ENCODE measurements at regions not wholly inside any gene's neighbourhood (a gene's known extent, or its start where the extent isn't known, plus 50 kb on each side); places are given as distances from the start of the nearest gene placed in this dataset.
A peak's percentile ranks its signal among the peaks of the same experiment; 100 is the strongest.

GRCh38 chr13:65836066-65836465 lies 1394.1 kb downstream of the PCDH9 start:
- intact Hi-C loops (cut with micrococcal nuclease), result no loop called here
- Histone ChIP-seq H3K9ac (ENCODE audit: low read depth, low read length) (no peak overlapping the region), H2AK9ac (replicated peaks; ENCODE audit: low read depth, low read length, poor library complexity) (no peak overlapping the region), H3K56ac (ENCODE audit: extremely low read depth, insufficient read depth, low read length) (no peak overlapping the region), H2BK5ac (ENCODE audit: low read depth, low read length, poor library complexity, severe bottlenecking) (no peak overlapping the region), H2AFZ (replicated peaks; ENCODE audit: low read length, poor library complexity) (peak overlapping the region; percentile 56), H3K14ac (replicated peaks; ENCODE audit: low read depth, low read length) (no peak overlapping the region), H2AK5ac (ENCODE audit: low read depth, low read length) (no peak overlapping the region), H2BK15ac (ENCODE audit: low read depth, low read length) (no peak overlapping the region), H3K4me3 (ENCODE audit: insufficient read depth, low read depth, low read length) (no peak overlapping the region), H3K9me3 (ENCODE audit: control insufficient read depth, insufficient read depth, low read length) (no peaks in the 10 kb centered on the region), H3K79me1 (ENCODE audit: low read depth in 1 of 2, low read length in 2 of 2) (no peaks in the 10 kb centered on the region), H2BK20ac (ENCODE audit: low read depth, low read length) (no peak overlapping the region), H3K4me1 (ENCODE audit: control insufficient read depth, insufficient read depth, low read length) (no peaks in the 10 kb centered on the region), H3K36me3 (ENCODE audit: control insufficient read depth, insufficient read depth, low read length) (no peaks in the 10 kb centered on the region), H3K27ac (ENCODE audit: insufficient read depth, low read length) (no peak overlapping the region), H4K8ac (ENCODE audit: low read depth in 2 of 2, low read length in 2 of 2) (no peak overlapping the region), H4K5ac (ENCODE audit: low read depth, low read length) (no peak overlapping the region), H3K4ac (ENCODE audit: low read depth, low read length) (no peak overlapping the region), H2BK120ac (ENCODE audit: low read depth, low read length) (no peak overlapping the region), H4K91ac (ENCODE audit: insufficient read depth, low read depth, low read length) (no peak overlapping the region), H3K23ac (ENCODE audit: low read depth, low read length) (no peak overlapping the region), H3K4me2 (ENCODE audit: low read depth, low read length) (no peak overlapping the region), H3K27me3 (ENCODE audit: control insufficient read depth, insufficient read depth, low read length) (no peaks in the 10 kb centered on the region), H3K18ac (ENCODE audit: low read depth, low read length) (no peak overlapping the region), H3K9me1 (ENCODE audit: insufficient read depth, low read length) (no peaks in the 10 kb centered on the region), H4K20me1 (ENCODE audit: insufficient read depth, low read length) (no peaks in the 10 kb centered on the region)
- BruUV-seq (replicated peaks), result no TSS peak
- no peak for TF ChIP-seq BHLHE40 (IDR thresholded peaks at IDR 0.05; ENCODE audit: low read depth, low read length)
- no peak for TF ChIP-seq FOS (IDR thresholded peaks at IDR 0.05; ENCODE audit: low read depth, low read length)
- TF ChIP-seq RCOR1 (IDR thresholded peaks at IDR 0.05; ENCODE audit: insufficient replicate concordance, low read length), result no peak
- no peak for TF ChIP-seq MAZ (IDR thresholded peaks at IDR 0.05; ENCODE audit: borderline replicate concordance, low read depth, low read length)
- TF ChIP-seq SMC3 (IDR thresholded peaks at IDR 0.05; ENCODE audit: low read depth, low read length), result no peak
- no peak for TF ChIP-seq MAFK (IDR thresholded peaks at IDR 0.05; ENCODE audit: low read depth, low read length)
- no peak for TF ChIP-seq CTCF (conservative IDR thresholded peaks at IDR 0.05; ENCODE audit: low read depth, low read length)
- TF ChIP-seq NFE2L2 (IDR thresholded peaks at IDR 0.05; ENCODE audit: low read depth, low read length), result no peak
- no peak for TF ChIP-seq CHD1 (IDR thresholded peaks at IDR 0.05; ENCODE audit: low read depth, low read length)
- no peak for TF ChIP-seq RFX5 (IDR thresholded peaks at IDR 0.05; ENCODE audit: low read depth, low read length)
- TF ChIP-seq POLR2A (IDR thresholded peaks at IDR 0.05; ENCODE audit: low read depth, low read length), result no peak
- TF ChIP-seq USF2 (IDR thresholded peaks at IDR 0.05; ENCODE audit: low read depth, low read length), result no peak
- no peak for TF ChIP-seq MXI1 (IDR thresholded peaks at IDR 0.05; ENCODE audit: borderline replicate concordance, low read depth, low read length)
- no peak for TF ChIP-seq ELK1 (IDR thresholded peaks at IDR 0.05; ENCODE audit: borderline replicate concordance, low read depth, low read length)
- TF ChIP-seq RAD21 (IDR thresholded peaks at IDR 0.05; ENCODE audit: low read length), result no peak
- TF ChIP-seq CEBPB (IDR thresholded peaks at IDR 0.05; ENCODE audit: low read depth, low read length), result no peak
- dilution Hi-C loops (cut with HindIII; ENCODE audit: low sequenced_read_pairs, unreplicated experiment), result no loop called here
- no peak for DNase-seq
- no peak for ATAC-seq (ENCODE audit: low read depth)
- ChIA-PET CTCF (no interaction called here), POLR2A (ENCODE audit: unreplicated experiment) (no interaction called here)
- in situ Hi-C loops (cut with MboI; ENCODE audit: low sequenced_read_pairs), result no loop called here
